Stimulated activated CD4-positive, alpha-beta T cell treated with anti-CD3 and anti-CD28 coated beads, Interleukin-4, amount 100 ng/mL, for 24 hours (primary cell): ENCODE measurements at regions not wholly inside any gene's neighbourhood (a gene's known extent, or its start where the extent isn't known, plus 50 kb on each side); places are given as distances from the start of the nearest gene placed in this dataset.

Experiments
- DNase-seq: peaks from one replicate; pipeline ENCODE4 v3.0.0-alpha.2; 2020

DNA sequence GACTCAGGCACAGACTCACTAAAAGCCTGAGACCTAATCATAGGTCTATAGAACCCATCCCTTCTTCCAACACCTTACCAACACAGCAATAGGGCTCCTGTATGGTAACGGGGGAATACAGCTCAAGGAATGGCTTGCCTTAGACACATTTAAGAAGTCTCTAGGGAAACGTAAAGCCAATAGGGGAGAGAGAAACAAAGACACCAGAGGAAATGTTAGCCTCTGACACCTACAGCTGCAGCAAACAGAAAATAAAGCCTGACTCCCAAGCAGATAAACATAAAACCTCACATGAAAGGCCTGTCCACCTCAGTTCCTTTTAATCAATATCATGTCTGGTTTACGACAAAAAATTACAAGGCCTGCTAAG, 51.1 kb upstream of the NCOA1 start:
- DNase-seq: no peak

DNA sequence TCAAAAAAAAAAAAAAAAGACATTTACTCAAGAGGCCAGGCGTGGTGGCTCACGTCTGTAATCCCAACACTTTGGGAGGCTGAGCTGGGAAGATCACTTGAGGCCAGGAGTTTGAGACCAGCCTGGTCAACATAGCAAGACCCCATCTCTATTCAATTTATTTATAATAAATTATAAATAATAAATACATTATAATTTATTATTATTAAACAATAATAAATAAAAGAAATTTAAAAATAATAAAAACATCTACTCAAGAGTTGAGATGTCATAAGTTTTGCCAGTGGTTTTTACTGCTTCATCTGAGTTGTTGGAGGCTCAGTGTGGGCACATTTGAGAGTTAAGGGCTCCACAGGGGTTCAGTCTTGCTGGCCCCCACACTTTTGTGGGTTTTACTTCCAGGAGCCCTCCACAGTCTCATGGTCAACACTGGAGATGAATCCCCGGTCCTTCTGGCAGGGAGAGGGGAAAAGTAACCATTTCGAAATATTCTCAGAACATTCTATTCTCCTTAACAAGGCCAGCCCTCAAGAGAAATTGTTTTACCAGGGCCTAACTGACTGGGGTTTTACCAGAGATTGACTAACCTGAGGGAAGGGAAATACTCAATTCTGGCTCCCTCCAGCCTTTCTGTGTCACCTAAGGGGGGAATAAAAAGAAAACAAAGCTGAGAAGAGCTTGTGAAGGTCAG, 51.6 kb upstream of the NCOA1 start:
- no peak for DNase-seq

- DNase-seq: no peak
Measured at GRCh38 chr2:24438106-24438505, 52.9 kb upstream of the NCOA1 start.

DNA sequence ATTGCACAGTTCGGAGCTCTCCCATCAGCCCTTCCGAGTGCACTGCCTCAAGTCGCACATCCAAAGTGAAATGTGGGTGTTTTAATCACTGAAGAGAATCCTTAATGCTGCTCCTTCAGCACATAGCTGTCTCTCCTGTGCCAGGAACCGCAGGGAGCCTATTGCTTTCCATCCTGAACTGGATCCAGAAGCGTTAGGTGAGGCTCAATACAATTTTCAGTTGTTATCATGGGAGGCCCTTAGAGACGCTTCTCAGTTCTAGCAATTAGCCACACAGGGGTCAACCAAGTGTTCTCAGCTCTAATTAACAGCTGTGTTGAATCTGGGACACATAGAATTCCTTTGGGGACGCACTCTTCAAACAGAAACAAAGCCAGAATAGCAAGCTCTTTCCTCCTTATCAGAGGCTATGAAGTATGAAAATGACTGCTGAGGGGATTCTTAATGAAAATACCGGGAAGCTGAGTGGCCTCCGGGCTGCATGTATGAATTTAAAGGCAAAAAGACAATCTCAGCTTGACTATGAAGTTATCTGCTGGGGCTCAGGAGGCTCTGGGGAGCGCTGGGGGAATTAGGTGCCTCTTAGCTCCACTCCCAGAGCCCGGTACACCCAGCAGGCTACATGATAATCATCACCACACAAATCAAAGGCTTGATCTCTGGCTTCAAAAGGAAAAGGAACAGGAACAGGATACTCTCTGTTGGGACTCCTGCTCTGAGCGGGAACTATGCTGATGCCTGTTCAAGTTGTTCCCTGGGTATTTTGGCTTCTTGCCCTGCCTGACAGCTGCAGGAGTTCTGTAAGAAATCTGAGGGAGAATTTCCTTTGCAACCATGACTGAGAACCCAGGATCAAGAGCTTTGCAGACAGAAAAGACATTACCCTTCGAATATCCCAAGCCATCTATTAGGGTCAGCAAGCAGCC, 55.4 kb upstream of the NCOA1 start:
- DNase-seq: no peak

- DNase-seq: no peak
Measured at GRCh38 chr2:24434541-24434940, 56.5 kb upstream of the NCOA1 start.

- no peak for DNase-seq
Measured at GRCh38 chr2:24432735-24433134, 58.3 kb upstream of the NCOA1 start.

DNA sequence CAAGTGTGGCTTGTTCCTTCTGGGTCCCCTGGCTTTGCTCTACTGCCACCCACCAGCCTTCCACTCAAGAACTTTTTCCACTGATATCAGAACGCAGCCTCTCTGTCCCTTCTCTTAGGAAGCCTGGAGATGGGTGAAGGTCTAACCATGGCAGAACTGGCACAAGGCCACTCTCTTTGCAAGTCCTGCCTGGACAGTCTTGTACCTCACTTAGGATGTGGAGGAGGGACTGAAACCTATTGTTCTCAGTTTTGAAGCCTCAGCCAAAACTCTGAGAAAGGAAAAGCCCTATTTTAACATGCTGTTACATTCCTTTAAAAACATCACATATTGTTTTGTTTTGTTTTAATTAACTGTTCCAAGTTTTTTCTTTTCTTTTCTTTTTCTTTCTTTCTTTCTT, 58.9 kb upstream of the NCOA1 start:
- no peak for DNase-seq

GRCh38 chr2:24429197-24430074, 61.6 kb upstream of the NCOA1 start:
- DNase-seq: no peak

- no peak for DNase-seq
Measured at GRCh38 chr2:24424387-24424786, 64.1 kb upstream of the ITSN2 start.

DNA sequence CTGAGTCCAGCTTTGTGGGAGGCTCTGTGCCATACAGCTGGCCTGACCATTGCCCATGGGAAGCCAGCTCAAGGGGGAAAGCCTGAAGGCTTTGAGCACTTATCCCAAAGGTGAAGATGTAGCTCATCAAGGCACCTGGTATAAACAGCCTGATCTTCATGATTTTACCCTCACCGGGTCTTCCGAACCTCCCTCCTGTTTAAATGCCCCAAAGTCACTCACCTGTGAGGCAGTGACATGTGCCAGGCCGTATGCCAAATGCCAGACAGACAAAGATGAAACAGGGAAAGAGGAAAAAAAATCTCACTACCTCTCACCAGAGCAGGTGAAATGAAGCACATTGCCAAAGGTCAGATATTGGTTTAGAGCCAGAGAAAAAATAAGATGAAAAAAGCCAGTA, 62.8 kb upstream of the ITSN2 start:
- no peak for DNase-seq

DNA sequence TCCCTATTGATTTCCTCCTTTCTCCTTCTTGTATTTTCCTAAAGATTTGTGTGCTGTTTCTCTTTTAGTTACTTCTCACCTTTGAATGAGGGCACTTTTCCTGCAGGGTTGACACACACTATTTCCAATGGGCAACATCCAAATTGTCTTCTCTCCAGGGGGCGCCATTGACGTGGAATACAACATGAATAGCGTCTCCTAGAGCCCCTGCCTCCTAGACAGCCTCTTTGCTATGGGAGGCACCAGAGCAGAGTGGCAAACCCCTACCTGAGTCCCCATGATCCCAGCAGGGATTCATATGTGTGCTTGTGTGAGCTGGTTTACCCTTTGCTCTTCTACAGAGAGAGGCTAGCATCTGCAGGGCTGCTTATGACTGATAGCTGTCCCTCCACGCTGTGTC, 61.3 kb upstream of the ITSN2 start:
- peak; percentile 72 for DNase-seq

GRCh38 chr2:24420373-24420772, 60.0 kb upstream of the ITSN2 start:
- no peak for DNase-seq

DNA sequence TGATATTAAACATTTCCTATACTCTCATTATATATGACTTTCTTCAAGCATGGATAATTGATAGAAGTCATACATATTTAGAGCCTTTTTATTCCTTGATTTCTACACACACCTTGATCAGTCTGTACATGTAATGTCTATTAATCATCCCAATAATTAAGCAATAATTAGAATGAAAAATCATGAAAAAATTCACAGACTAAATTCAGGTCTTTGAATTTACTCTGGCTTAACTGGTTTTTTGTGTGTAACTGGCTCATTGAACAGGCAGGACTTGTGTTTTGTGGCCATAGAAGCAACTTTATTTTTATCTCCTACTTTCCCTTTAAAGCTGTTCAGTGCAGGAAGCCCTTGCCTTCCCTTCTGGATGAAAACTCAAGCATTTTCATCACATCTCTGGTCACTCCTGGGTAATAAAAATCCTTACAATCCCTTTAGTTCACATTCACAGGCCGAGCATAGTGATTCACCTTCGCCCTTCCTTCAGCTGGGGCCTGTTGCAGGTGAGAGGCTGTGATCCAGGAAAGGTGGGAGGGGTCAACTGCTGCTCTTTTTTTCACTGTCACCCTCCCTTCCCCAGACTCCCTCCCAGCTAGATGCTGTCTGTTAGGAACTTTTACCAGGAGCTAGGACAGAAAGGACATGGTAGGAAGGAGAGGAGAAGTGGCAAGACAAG, 58.0 kb upstream of the ITSN2 start:
- no peak for DNase-seq

DNA sequence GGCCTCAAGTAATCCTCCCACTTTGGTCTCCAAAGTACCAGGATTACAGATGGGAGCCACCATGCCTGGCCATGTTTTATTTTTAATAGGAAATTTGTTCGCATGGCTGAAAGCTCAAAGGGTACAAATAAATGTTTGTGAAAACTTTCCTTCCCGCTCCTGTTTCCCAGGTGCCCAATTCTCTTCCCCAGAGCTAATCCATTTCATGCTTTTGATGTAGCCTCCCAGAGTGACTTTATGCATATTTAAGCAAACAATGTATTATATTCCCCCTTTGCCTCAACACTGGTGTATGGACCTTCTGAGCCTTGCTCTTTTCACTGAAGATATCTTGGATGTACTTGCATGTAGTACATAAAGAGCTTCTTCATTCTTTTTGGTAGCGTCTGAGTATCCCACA, 52.5 kb upstream of the ITSN2 start:
- no peak for DNase-seq

- DNase-seq: no peak
Measured at GRCh38 chr2:24411488-24412151, 51.3 kb upstream of the ITSN2 start.

- DNase-seq: no peak
Measured at GRCh38 chr2:24410976-24411375, 50.6 kb upstream of the ITSN2 start.

DNA sequence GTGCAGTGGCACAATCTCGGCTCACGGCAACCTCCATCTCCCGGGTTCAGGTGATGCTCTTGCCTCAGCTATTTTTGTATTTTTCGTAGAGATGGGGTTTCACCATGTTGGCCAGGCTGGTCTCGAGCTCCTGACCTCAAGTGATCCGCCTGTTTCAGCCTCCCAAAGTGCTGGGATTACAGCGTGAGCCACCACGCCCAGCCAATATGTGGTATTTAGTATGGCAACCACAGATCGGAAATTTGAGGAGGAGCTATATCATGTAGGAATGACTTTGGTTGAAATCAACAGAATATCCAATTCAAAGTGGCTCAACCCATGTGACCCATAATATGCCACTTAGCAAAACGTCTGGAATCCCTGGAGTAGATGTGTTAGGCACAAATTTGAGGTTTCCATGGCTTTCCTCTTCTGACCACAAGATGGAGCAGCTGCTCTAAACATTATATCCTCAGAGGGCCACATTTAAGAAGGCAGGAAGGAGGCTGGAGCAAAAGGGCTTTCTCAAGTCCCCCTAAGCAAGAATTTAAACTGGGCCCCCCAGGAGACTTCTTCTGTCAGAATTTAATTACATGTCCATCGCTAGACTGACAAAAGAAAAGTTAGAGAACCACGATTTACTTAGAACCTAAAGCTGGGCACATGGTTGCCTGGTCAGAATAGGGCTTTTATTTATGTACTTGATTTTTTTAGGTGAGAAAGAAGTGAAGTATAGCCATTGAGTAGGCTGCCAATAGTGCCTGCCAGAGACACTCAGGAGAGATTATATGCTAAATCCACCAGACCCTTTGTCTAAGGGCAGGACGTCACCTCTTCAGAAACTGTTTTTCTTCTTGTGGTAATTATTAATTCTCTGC, 49.6 kb upstream of the ITSN2 start:
- DNase-seq: peak; percentile 45
